ENCODE measurements at regions not wholly inside any gene's neighbourhood (a gene's known extent, or its start where the extent isn't known, plus 50 kb on each side); places are given as distances from the start of the nearest gene placed in this dataset.

GRCh38 chr7:84701524-84702306 is 485.1 kb downstream of the SEMA3D start:
- DNase-seq (ENCODE audit: extremely low spot score): peak; percentile 36
- ChIA-PET POLR2A (no interaction called here), CTCF (no interaction called here)
- TF ChIP-seq CTBP1 (IDR thresholded peaks at IDR 0.05; ENCODE audit: borderline replicate concordance): peak; percentile 38; the same call in 1 of the 2 replicates
- 0 out of 2 replicates have a peak, but pooled peaks have one; percentile 27 for TF ChIP-seq ZNF384 (IDR thresholded peaks at IDR 0.05)
- no peak for TF ChIP-seq HDGF (IDR thresholded peaks at IDR 0.05; ENCODE audit: borderline replicate concordance)
- TF ChIP-seq L3MBTL2 (conservative IDR thresholded peaks at IDR 0.05): no peak

- DNase-seq (ENCODE audit: extremely low spot score): no peak
- TF ChIP-seq TARDBP (IDR thresholded peaks at IDR 0.05) (no peak), HDGF (IDR thresholded peaks at IDR 0.05; ENCODE audit: borderline replicate concordance) (no peak)
- CTCF ChIA-PET: no interaction called here
- POLR2A ChIA-PET: no interaction called here
These were observed 486.1 kb downstream of the SEMA3D start for GRCh38 chr7:84700563-84701370.

DNA sequence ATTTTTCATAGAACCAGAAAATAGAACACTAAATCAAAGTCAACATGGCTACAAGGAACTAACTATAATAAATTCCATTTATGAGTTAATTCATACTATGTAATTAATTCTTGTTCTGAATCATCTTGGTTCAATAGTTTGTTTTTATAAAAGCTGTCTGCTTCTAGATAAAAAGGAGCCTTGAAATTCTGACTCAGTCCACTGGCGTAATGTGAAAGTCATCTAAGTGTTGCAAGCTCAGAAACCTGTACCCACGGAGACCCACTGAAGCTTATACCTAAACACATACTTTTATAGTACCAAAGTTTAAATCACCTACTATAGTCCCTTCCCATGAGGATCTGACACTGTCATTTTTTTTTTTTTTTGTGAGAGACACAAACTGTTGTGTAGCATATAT is 489.4 kb downstream of the SEMA3D start:
- POLR2A ChIA-PET: no interaction called here
- no peak for DNase-seq (ENCODE audit: extremely low spot score)
- TF ChIP-seq SUZ12 (IDR thresholded peaks at IDR 0.05) (no peak), HDGF (IDR thresholded peaks at IDR 0.05; ENCODE audit: borderline replicate concordance) (no peak), L3MBTL2 (conservative IDR thresholded peaks at IDR 0.05) (no peak), FOXA1 (IDR thresholded peaks at IDR 0.05) (no peak), ELF4 (IDR thresholded peaks at IDR 0.05) (no peak), ZNF384 (IDR thresholded peaks at IDR 0.05) (no peak), ARNT (IDR thresholded peaks at IDR 0.05) (no peak), NFRKB (IDR thresholded peaks at IDR 0.05) (no peak), CTBP1 (IDR thresholded peaks at IDR 0.05; ENCODE audit: borderline replicate concordance) (no peak), BHLHE40 (IDR thresholded peaks at IDR 0.05; ENCODE audit: borderline replicate concordance) (no peak), SP1 (IDR thresholded peaks at IDR 0.05) (no peak), LEF1 (IDR thresholded peaks at IDR 0.05; ENCODE audit: borderline replicate concordance) (no peak), FOXK2 (IDR thresholded peaks at IDR 0.05) (no peak), TARDBP (IDR thresholded peaks at IDR 0.05) (no peak), FOXM1 (IDR thresholded peaks at IDR 0.05; ENCODE audit: borderline replicate concordance) (no peak)
- TF ChIP-seq, protein P1, sequence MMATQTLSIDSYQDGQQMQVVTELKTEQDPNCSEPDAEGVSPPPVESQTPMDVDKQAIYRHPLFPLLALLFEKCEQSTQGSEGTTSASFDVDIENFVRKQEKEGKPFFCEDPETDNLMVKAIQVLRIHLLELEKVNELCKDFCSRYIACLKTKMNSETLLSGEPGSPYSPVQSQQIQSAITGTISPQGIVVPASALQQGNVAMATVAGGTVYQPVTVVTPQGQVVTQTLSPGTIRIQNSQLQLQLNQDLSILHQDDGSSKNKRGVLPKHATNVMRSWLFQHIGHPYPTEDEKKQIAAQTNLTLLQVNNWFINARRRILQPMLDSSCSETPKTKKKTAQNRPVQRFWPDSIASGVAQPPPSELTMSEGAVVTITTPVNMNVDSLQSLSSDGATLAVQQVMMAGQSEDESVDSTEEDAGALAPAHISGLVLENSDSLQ (IDR thresholded peaks at IDR 0.05): no peak
- CTCF ChIA-PET: no interaction called here

DNA sequence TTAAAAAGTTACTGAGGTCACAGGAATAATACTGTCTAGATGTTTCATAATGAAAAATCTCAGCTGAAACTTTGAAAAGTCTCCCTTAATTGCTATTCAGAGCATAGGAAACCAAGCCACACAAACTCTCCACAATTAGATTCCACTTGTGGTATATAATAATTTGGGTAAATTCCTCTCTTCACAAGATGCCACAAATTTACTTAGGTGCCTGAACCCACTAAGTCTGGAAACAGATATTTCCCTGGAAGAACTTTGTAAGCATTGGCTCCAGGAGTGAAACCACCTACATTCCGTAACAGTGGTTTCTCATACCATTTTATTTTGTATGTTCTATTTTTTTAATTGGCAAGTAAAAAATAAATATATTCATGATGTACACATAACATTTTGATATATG is 493.4 kb downstream of the SEMA3D start:
- ChIA-PET POLR2A (no interaction called here), CTCF (no interaction called here)
- no peak for DNase-seq (ENCODE audit: extremely low spot score)
- TF ChIP-seq FOXK2 (IDR thresholded peaks at IDR 0.05) (no peak), SP1 (IDR thresholded peaks at IDR 0.05) (no peak), SUZ12 (IDR thresholded peaks at IDR 0.05) (no peak), TARDBP (IDR thresholded peaks at IDR 0.05) (no peak), ELF4 (IDR thresholded peaks at IDR 0.05) (no peak)
- TF ChIP-seq, protein P1 (IDR thresholded peaks at IDR 0.05): no peak

- DNase-seq (ENCODE audit: extremely low spot score): no peak
- no peak for TF ChIP-seq FOXK2 (IDR thresholded peaks at IDR 0.05)
- no peak for TF ChIP-seq FOXA1 (IDR thresholded peaks at IDR 0.05)
- TF ChIP-seq FOXM1 (IDR thresholded peaks at IDR 0.05; ENCODE audit: borderline replicate concordance): no peak
- TF ChIP-seq SP1 (IDR thresholded peaks at IDR 0.05): no peak
- no peak for TF ChIP-seq NFRKB (IDR thresholded peaks at IDR 0.05)
- no peak for TF ChIP-seq SUZ12 (IDR thresholded peaks at IDR 0.05)
- TF ChIP-seq, protein P1 (IDR thresholded peaks at IDR 0.05): no peak
- no peak for TF ChIP-seq TARDBP (IDR thresholded peaks at IDR 0.05)
- TF ChIP-seq ZNF384 (IDR thresholded peaks at IDR 0.05): no peak
- TF ChIP-seq CTBP1 (IDR thresholded peaks at IDR 0.05; ENCODE audit: borderline replicate concordance): no peak
- no peak for TF ChIP-seq ELF4 (IDR thresholded peaks at IDR 0.05)
- TF ChIP-seq LEF1 (IDR thresholded peaks at IDR 0.05; ENCODE audit: borderline replicate concordance): no peak
- no peak for TF ChIP-seq HDGF (IDR thresholded peaks at IDR 0.05; ENCODE audit: borderline replicate concordance)
- CTCF ChIA-PET: no interaction called here
- POLR2A ChIA-PET: no interaction called here
These were observed 494.1 kb upstream of the SEMA3A start for GRCh38 chr7:84688671-84689070.

GRCh38 chr7:84686373-84686772 is 491.8 kb upstream of the SEMA3A start:
- POLR2A ChIA-PET: no interaction called here
- DNase-seq (ENCODE audit: extremely low spot score): no peak

More at GRCh38 chr7:84686373-84686772, 491.8 kb upstream of the SEMA3A start:
- CTCF ChIA-PET: no interaction called here
- TF ChIP-seq CTBP1 (IDR thresholded peaks at IDR 0.05; ENCODE audit: borderline replicate concordance) (no peak), SUZ12 (IDR thresholded peaks at IDR 0.05) (no peak), TARDBP (IDR thresholded peaks at IDR 0.05) (no peak), BHLHE40 (IDR thresholded peaks at IDR 0.05; ENCODE audit: borderline replicate concordance) (no peak), ELF4 (IDR thresholded peaks at IDR 0.05) (no peak), FOXK2 (IDR thresholded peaks at IDR 0.05) (no peak), ARNT (IDR thresholded peaks at IDR 0.05) (no peak), L3MBTL2 (conservative IDR thresholded peaks at IDR 0.05) (no peak), LEF1 (IDR thresholded peaks at IDR 0.05; ENCODE audit: borderline replicate concordance) (no peak), ZNF384 (IDR thresholded peaks at IDR 0.05) (no peak), NFRKB (IDR thresholded peaks at IDR 0.05) (no peak)

All from HEK293T (cell line).